GM12878 (cell line): ENCODE measurements at regions not wholly inside any gene's neighbourhood (a gene's known extent, or its start where the extent isn't known, plus 50 kb on each side); places are given as distances from the start of the nearest gene placed in this dataset.

Experiments used
- ATAC-seq: fragments of 200-7000 bp; cut with Tn5 transposase; 3 replicates; pipeline ENCODE4 v1.9.1; 2020; ENCODE audit warnings: mild to moderate bottlenecking, moderate library complexity
- BruUV-seq: library from RNA; stranded (reverse); fragments of 400-500 nt; replicated peaks from 2 replicates; lab custom pipeline; 2021; lab: Mats Ljungman, UMichigan
- CTCF ChIA-PET: fragments of 300-600 bp; sonication (Branson Sonifier 250); formaldehyde crosslinking; extraction: SDS; loops from one replicate; lab custom pipeline; 2021; ENCODE audit warnings: inconsistent platforms; lab: Yijun Ruan, JAX
- POLR2A ChIA-PET: fragments of 350-600 bp; formaldehyde crosslinking; extraction: SDS; loops from one replicate; lab custom pipeline; 2021; ENCODE audit warnings: inconsistent platforms; lab: Charles Lee
- RAD21 ChIA-PET: fragments of 300-600 bp; sonication (Branson Sonifier 250); formaldehyde crosslinking; loops from one replicate; lab custom pipeline; 2023; ENCODE audit warnings: antibody characterized with exemption; ENCODE audit not compliant: unreplicated experiment; lab: Charles Lee
- SMC1A ChIA-PET: fragments of 300-600 bp; sonication (Branson Sonifier 250); formaldehyde crosslinking; loops from one replicate; lab custom pipeline; 2023; ENCODE audit not compliant: unreplicated experiment, uncharacterized antibody; lab: Charles Lee
- DNase-seq: peaks from one replicate; pipeline ENCODE4 v3.0.0-alpha.2; 2011; ENCODE audit warnings: low read depth, low spot score
- FAIRE-seq: peaks from 3 replicates; lab custom pipeline; 2011; peaks lifted over from hg19 to GRCh38; lab: Jason Lieb, UNC
- H2AFZ ChIP-seq: 2 replicates; pipeline ENCODE4 v1.6.0; 2011; ENCODE audit warnings: low read depth, low read length, control low read depth; ENCODE audit not compliant: control insufficient read depth
- H3K27ac ChIP-seq: 2 replicates; pipeline ENCODE4 v1.5.1; 2011; ENCODE audit warnings: control low read depth; ENCODE audit not compliant: control insufficient read depth, insufficient read depth
- H3K27me3 ChIP-seq, 2 experiments: replicated peaks in 1 of 2; 2 replicates each; pipeline versions ENCODE4 v1.6.0 to v1.6.1; 2011; ENCODE audit warnings: low read length in 1 of 2; ENCODE audit not compliant: control insufficient read depth in 2 of 2, insufficient read depth in 2 of 2
- H3K36me3 ChIP-seq, 2 experiments: 2 replicates each; pipeline ENCODE4 v1.5.1; 2011; ENCODE audit warnings: low read length in 1 of 2; ENCODE audit not compliant: control insufficient read depth in 2 of 2, insufficient read depth in 2 of 2
- H3K4me1 ChIP-seq: 2 replicates; pipeline ENCODE4 v1.6.1; 2011; ENCODE audit warnings: mild to moderate bottlenecking, low read length, moderate library complexity, mixed read lengths; ENCODE audit not compliant: control insufficient read depth, insufficient read depth
- H3K4me2 ChIP-seq: 2 replicates; pipeline ENCODE4 v1.6.0; 2011; ENCODE audit warnings: control low read depth; ENCODE audit not compliant: control insufficient read depth, insufficient read depth
- H3K4me3 ChIP-seq: fragments of 200-600 bp; sonication (generic); 2 replicates; pipeline ENCODE4 v1.5.1; 2016
- H3K79me2 ChIP-seq: 2 replicates; pipeline ENCODE4 v1.6.0; 2011; ENCODE audit warnings: low read length; ENCODE audit not compliant: control insufficient read depth, insufficient read depth
- H3K9ac ChIP-seq: 2 replicates; pipeline ENCODE4 v1.8.0; 2011; ENCODE audit warnings: low read length, control low read depth, mixed read lengths; ENCODE audit not compliant: control insufficient read depth, insufficient read depth
- H3K9me3 ChIP-seq: replicated peaks from 3 replicates; pipeline ENCODE4 v1.5.1; 2011; ENCODE audit warnings: mild to moderate bottlenecking, low read length; ENCODE audit not compliant: control insufficient read depth, insufficient read depth
- H4K20me1 ChIP-seq: 2 replicates; pipeline ENCODE4 v1.6.0; 2011; ENCODE audit not compliant: control insufficient read depth, insufficient read depth
- ELK1 ChIP-seq: IDR thresholded peaks from 2 replicates; pipeline ENCODE4 v1.6.1; 2012; ENCODE audit warnings: low read depth, low read length, improper control_type of control experiment
- NR2C1 ChIP-seq: fragments of 450-650 bp; IDR thresholded peaks from 2 replicates; pipeline ENCODE4 v1.6.1; 2017; ENCODE audit warnings: antibody characterized with exemption, mild to moderate bottlenecking, moderate library complexity
- POU2F2 ChIP-seq: IDR thresholded peaks from 3 replicates; pipeline ENCODE4 v1.6.1; 2011; ENCODE audit warnings: low read depth, mild to moderate bottlenecking, low read length, borderline replicate concordance
- YBX1 ChIP-seq: fragments of 450-650 bp; IDR thresholded peaks from 2 replicates; pipeline ENCODE4 v1.6.1; 2016; ENCODE audit warnings: antibody characterized with exemption
- WGBS: methylation state at CpG from one replicate; pipeline ENCODE4 v1.1.6; 2016; ENCODE audit warnings: low lambda C conversion rate; ENCODE audit not compliant: insufficient replicate concordance, insufficient coverage; ENCODE audit errors: missing lambda C conversion rate; 5-methylcytosine and 5-hydroxymethylcytosine counted together
- in situ Hi-C: fragments of 300-500 bp; cut with MboI; formaldehyde crosslinking; loops from 9 replicates; pipeline ENCODE4 v1.14.3; 2018; ENCODE audit warnings: mixed read lengths
- intact Hi-C: fragments of 100-400 bp; cut with micrococcal nuclease; formaldehyde crosslinking; loops from one replicate; pipeline ENCODE4 v1.14.2; 2022; ENCODE audit not compliant: unreplicated experiment

GRCh38 chr14:101361451-101362433, 199.6 kb upstream of the DIO3 start:
- POLR2A ChIA-PET: no interaction called here
- DNase-seq (no peak), FAIRE-seq (no peak), ATAC-seq (no peak)
- no TSS peak for BruUV-seq
- intact Hi-C loops (no loop called here), in situ Hi-C loops (no loop called here)
- no peaks in the 10 kb centered on the region for H3K4me1 ChIP-seq
- no peak overlapping the region for H3K27ac ChIP-seq
- RAD21 ChIA-PET: no interaction called here
- H3K4me2 ChIP-seq: no peak overlapping the region
- H3K79me2 ChIP-seq: no peaks in the 10 kb centered on the region
- H3K27me3 ChIP-seq: peaks cover 0 to 1% of the 10 kb centered on the region in 2 experiments; a peak in 2 of 4 replicates
- TF ChIP-seq NR2C1: no peak
- TF ChIP-seq YBX1: no peak
- no peak for TF ChIP-seq POU2F2
- TF ChIP-seq ELK1: no peak
- H3K4me3 ChIP-seq: no peak overlapping the region
- CTCF ChIA-PET: interaction anchor here (0.6 kb wide), 1 partner anchor 18 kb away, joined by 4 read pairs; no protein-coding TSS in a partner anchor
- SMC1A ChIA-PET: no interaction called here
- H3K9me3 ChIP-seq: no peaks in the 10 kb centered on the region; the same call in 2 of the 3 replicates
- H3K36me3 ChIP-seq: no peaks in the 10 kb centered on the region
- no peaks in the 10 kb centered on the region for H4K20me1 ChIP-seq
- H3K9ac ChIP-seq: no peak overlapping the region
- no peak overlapping the region for H2AFZ ChIP-seq
- WGBS: 27% methylated on average over 20 of the region's 20 CpGs
